Neural cell (in vitro differentiated cells): ENCODE measurements at regions not wholly inside any gene's neighbourhood (a gene's known extent, or its start where the extent isn't known, plus 50 kb on each side); places are given as distances from the start of the nearest gene placed in this dataset.

Source experiments
- H2AFZ ChIP-seq: fragments of 200-600, 300-800 bp; sonication (generic), shearing (Covaris generic); 2 replicates; pipeline ENCODE4 v1.6.0; 2014; ENCODE audit warnings: low read depth, mild to moderate bottlenecking, antibody characterized with exemption, low read length, moderate library complexity
- H3F3A ChIP-seq: fragments of 200-600 bp; shearing (Covaris generic); 2 replicates; pipeline ENCODE4 v1.6.1; 2016; ENCODE audit warnings: mild to moderate bottlenecking, moderate library complexity, mixed read lengths, antibody characterized with exemption, low read length; ENCODE audit not compliant: insufficient read depth, poor library complexity, severe bottlenecking
- H3K27ac ChIP-seq: fragments of 200-600, 300-800 bp; sonication (generic), shearing (Covaris generic); 2 replicates; pipeline ENCODE4 v1.5.1; 2014; ENCODE audit warnings: mild to moderate bottlenecking, low read length, moderate library complexity
- H3K27me3 ChIP-seq: fragments of 300-800, 200-600 bp; sonication (generic), shearing (Covaris generic); 2 replicates; pipeline ENCODE4 v1.6.0; 2014; ENCODE audit warnings: mild to moderate bottlenecking, low read depth, low read length, moderate library complexity; ENCODE audit not compliant: insufficient read depth
- H3K36me3 ChIP-seq: fragments of 300-800, 200-600 bp; sonication (generic), shearing (Covaris generic); 2 replicates; pipeline ENCODE4 v1.5.1; 2014; ENCODE audit warnings: mild to moderate bottlenecking, antibody characterized with exemption, low read length, moderate library complexity; ENCODE audit not compliant: insufficient read depth
- H3K4me2 ChIP-seq: fragments of 300-800, 200-600 bp; sonication (generic), shearing (Covaris generic); 2 replicates; pipeline ENCODE4 v1.6.0; 2014; ENCODE audit warnings: mild to moderate bottlenecking, low read length
- H3K4me3 ChIP-seq: fragments of 300-800, 200-600 bp; sonication (generic), shearing (Covaris generic); 2 replicates; pipeline ENCODE4 v1.5.1; 2014; ENCODE audit warnings: mild to moderate bottlenecking, low read length, moderate library complexity
- H3K79me2 ChIP-seq: fragments of 200-600 bp; shearing (Covaris generic); replicated peaks from 2 replicates; pipeline ENCODE4 v1.6.0; 2014; ENCODE audit warnings: mild to moderate bottlenecking, low read length, moderate library complexity; ENCODE audit not compliant: insufficient read depth
- H3K9ac ChIP-seq: fragments of 300-800, 200-600 bp; sonication (generic), shearing (Covaris generic); 2 replicates; pipeline ENCODE4 v1.6.1; 2016; ENCODE audit warnings: mild to moderate bottlenecking, low read length, mixed read lengths
- H3K9me2 ChIP-seq: fragments of 200-600 bp; shearing (Covaris generic); 2 replicates; pipeline ENCODE4 v1.6.1; 2016; ENCODE audit warnings: mild to moderate bottlenecking, low read length, mixed read lengths; ENCODE audit not compliant: insufficient read depth
- H3K9me3 ChIP-seq: fragments of 200-600, 300-800 bp; sonication (generic), shearing (Covaris generic); 2 replicates; pipeline ENCODE4 v1.6.1; 2016; ENCODE audit warnings: mild to moderate bottlenecking, mixed run types, low read length, moderate library complexity, mixed read lengths
- H4K20me1 ChIP-seq: fragments of 200-600 bp; shearing (Covaris generic); 2 replicates; pipeline ENCODE4 v1.6.1; 2016; ENCODE audit warnings: mild to moderate bottlenecking, mixed run types; ENCODE audit not compliant: insufficient read depth
- CTCF ChIP-seq: fragments of 450-650 bp; IDR thresholded peaks from 2 replicates; pipeline ENCODE4 v1.5.1; 2014; ENCODE audit warnings: antibody characterized with exemption, mild to moderate bottlenecking, moderate library complexity; ENCODE audit not compliant: poor library complexity, severe bottlenecking
- EP300 ChIP-seq: fragments of 450-650 bp; conservative IDR thresholded peaks from 2 replicates; pipeline ENCODE4 v1.6.1; 2014; ENCODE audit warnings: antibody characterized with exemption, mild to moderate bottlenecking, moderate library complexity; ENCODE audit not compliant: poor library complexity, severe bottlenecking
- EZH2 ChIP-seq: fragments of 200-600, 300-800 bp; shearing (Covaris generic), sonication (generic); IDR thresholded peaks from 2 replicates; pipeline ENCODE4 v1.6.1; 2014; ENCODE audit warnings: antibody characterized with exemption, low read length, borderline replicate concordance, mild to moderate bottlenecking; ENCODE audit not compliant: insufficient read depth, poor library complexity, severe bottlenecking
- MXI1 ChIP-seq: fragments of 450-650 bp; conservative IDR thresholded peaks from 2 replicates; pipeline ENCODE4 v1.6.1; 2014; ENCODE audit warnings: antibody characterized with exemption, mild to moderate bottlenecking; ENCODE audit not compliant: poor library complexity, severe bottlenecking
- POLR2AphosphoS5 ChIP-seq: IDR thresholded peaks from 2 replicates; pipeline ENCODE4 v1.6.1; 2012
- RAD21 ChIP-seq: fragments of 450-650 bp; conservative IDR thresholded peaks from 2 replicates; pipeline ENCODE4 v1.6.1; 2014; ENCODE audit warnings: antibody characterized with exemption, mild to moderate bottlenecking, moderate library complexity
- REST ChIP-seq: IDR thresholded peaks from 2 replicates; pipeline ENCODE4 v1.6.1; 2012; ENCODE audit warnings: borderline replicate concordance
- SMC3 ChIP-seq: fragments of 450-650 bp; conservative IDR thresholded peaks from 2 replicates; pipeline ENCODE4 v1.6.1; 2014; ENCODE audit warnings: antibody characterized with exemption, mild to moderate bottlenecking, moderate library complexity; ENCODE audit not compliant: poor library complexity
- TAF1 ChIP-seq: IDR thresholded peaks from 2 replicates; pipeline ENCODE4 v1.6.1; 2012; ENCODE audit warnings: low read depth

DNA sequence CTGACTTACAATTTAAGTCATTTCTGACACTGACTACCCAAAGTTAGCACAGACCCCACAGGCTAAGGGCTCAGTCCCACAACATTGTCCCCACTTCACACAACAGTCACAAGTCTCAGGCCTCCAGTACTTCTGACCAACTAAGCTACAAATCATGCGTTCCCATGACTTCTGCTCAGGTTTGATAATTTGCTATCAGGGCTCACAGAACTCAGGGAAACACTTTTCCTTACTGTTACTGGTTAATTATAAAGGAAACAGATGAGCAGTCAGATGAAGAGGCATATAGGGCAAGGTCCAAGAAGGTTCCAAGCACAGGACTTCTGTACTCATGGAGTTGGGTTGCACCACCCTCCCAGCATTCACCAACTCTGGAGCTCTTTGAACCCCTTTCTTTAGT, 151.2 kb upstream of the TNR start:
- no peak overlapping the region for H3K4me3 ChIP-seq
- no peak overlapping the region for H3K9ac ChIP-seq
- H3K4me2 ChIP-seq: no peak overlapping the region
- no peaks in the 10 kb centered on the region for H4K20me1 ChIP-seq
- no peaks in the 10 kb centered on the region for H3K36me3 ChIP-seq
- H3K9me2 ChIP-seq: no peaks in the 10 kb centered on the region
- no peaks in the 10 kb centered on the region for H3F3A ChIP-seq
- H2AFZ ChIP-seq: no peak overlapping the region
- no peak for TF ChIP-seq EP300
- TF ChIP-seq CTCF: no peak
- TF ChIP-seq TAF1: no peak
- TF ChIP-seq MXI1: no peak
- no peak for TF ChIP-seq POLR2AphosphoS5
- TF ChIP-seq RAD21: no peak
- TF ChIP-seq SMC3: no peak
- TF ChIP-seq EZH2: no peak
- TF ChIP-seq REST: no peak
- H3K79me2 ChIP-seq: no peaks in the 10 kb centered on the region
- no peak overlapping the region for H3K27ac ChIP-seq
- H3K9me3 ChIP-seq: no peaks in the 10 kb centered on the region
- H3K27me3 ChIP-seq: no peaks in the 10 kb centered on the region

DNA sequence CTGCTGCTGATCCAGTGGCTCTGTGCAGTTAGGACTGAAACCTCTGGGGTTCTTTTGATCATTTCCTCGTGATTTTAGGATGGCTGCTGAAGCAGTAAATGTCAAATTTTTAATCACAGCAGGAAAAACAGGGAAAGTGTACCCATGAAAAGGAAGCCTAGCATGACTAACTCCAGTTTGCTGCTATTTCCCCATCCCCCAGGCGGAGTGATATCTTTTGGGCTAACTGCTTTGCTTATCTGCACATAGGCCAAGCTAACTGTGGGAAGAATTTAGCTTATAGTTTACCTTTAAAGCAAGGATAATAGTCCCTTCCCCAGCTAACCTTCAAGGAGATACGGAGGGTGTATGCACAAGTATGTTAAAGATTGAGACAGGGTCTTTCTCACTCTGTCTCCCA, 149.8 kb upstream of the TNR start:
- Histone ChIP-seq H3K9me2 (no peaks in the 10 kb centered on the region), H4K20me1 (no peaks in the 10 kb centered on the region), H3K9me3 (no peaks in the 10 kb centered on the region), H2AFZ (no peak overlapping the region), H3K79me2 (no peaks in the 10 kb centered on the region), H3K4me3 (no peak overlapping the region), H3K9ac (no peak overlapping the region), H3F3A (no peaks in the 10 kb centered on the region), H3K27ac (no peak overlapping the region), H3K36me3 (no peaks in the 10 kb centered on the region), H3K27me3 (no peaks in the 10 kb centered on the region), H3K4me2 (no peak overlapping the region)
- TF ChIP-seq RAD21 (no peak), SMC3 (no peak), EP300 (no peak), TAF1 (no peak), POLR2AphosphoS5 (no peak), CTCF (no peak), EZH2 (no peak), MXI1 (no peak), REST (no peak)
